OCI-LY3 (cell line): ENCODE measurements at regions not wholly inside any gene's neighbourhood (a gene's known extent, or its start where the extent isn't known, plus 50 kb on each side); places are given as distances from the start of the nearest gene placed in this dataset.

Experiments used
- H2AFZ ChIP-seq: fragments of 200-600, 300-600 bp; shearing (Covaris generic); 2 replicates; pipeline ENCODE4 v1.6.0; 2014; ENCODE audit warnings: antibody characterized with exemption, low read depth, low read length
- H3K27ac ChIP-seq: fragments of 200-600, 300-600 bp; sonication (generic); 2 replicates; pipeline ENCODE4 v1.5.1; 2014; ENCODE audit warnings: mild to moderate bottlenecking, low read length, moderate library complexity, mixed read lengths
- H3K27me3 ChIP-seq: fragments of 200-600, 300-600 bp; sonication (generic); 2 replicates; pipeline ENCODE4 v1.6.1; 2014; ENCODE audit warnings: low read depth, low read length, mixed read lengths
- H3K36me3 ChIP-seq: fragments of 200-600, 300-600 bp; sonication (generic); replicated peaks from 2 replicates; pipeline ENCODE3; 2014; ENCODE audit warnings: low read depth, low read length, mixed read lengths
- H3K4me1 ChIP-seq: fragments of 300-600, 200-600 bp; sonication (generic); 2 replicates; pipeline ENCODE4 v1.6.1; 2014; ENCODE audit warnings: low read length, mixed read lengths
- H3K4me2 ChIP-seq: fragments of 200-600, 300-600 bp; sonication (generic); 2 replicates; pipeline ENCODE4 v1.6.1; 2014; ENCODE audit warnings: low read length, mixed read lengths
- H3K4me3 ChIP-seq: fragments of 300-600, 200-600 bp; sonication (generic); 2 replicates; pipeline ENCODE4 v1.5.1; 2014; ENCODE audit warnings: antibody characterized with exemption, mild to moderate bottlenecking, low read length, moderate library complexity
- H3K79me2 ChIP-seq: fragments of 300-600, 200-600 bp; shearing (Covaris generic); 2 replicates; pipeline ENCODE4 v1.6.1; 2014; ENCODE audit warnings: mild to moderate bottlenecking, low read length, mixed read lengths
- H3K9ac ChIP-seq: fragments of 300-600, 200-600 bp; shearing (Covaris generic); 2 replicates; pipeline ENCODE4 v1.6.0; 2014; ENCODE audit warnings: mild to moderate bottlenecking, low read length, moderate library complexity
- H3K9me3 ChIP-seq: fragments of 200-600, 300-600 bp; shearing (Covaris generic); 2 replicates; pipeline ENCODE4 v1.6.1; 2014; ENCODE audit warnings: low read length, mixed read lengths; ENCODE audit not compliant: insufficient read depth
- H4K20me1 ChIP-seq: fragments of 200-600, 300-600 bp; sonication (generic); 2 replicates; pipeline ENCODE4 v1.6.1; 2016; ENCODE audit warnings: low read length, mixed read lengths; ENCODE audit not compliant: insufficient read depth
- EZH2phosphoT487 ChIP-seq: fragments of 200-600 bp; shearing (Covaris generic); IDR thresholded peaks from 2 replicates; pipeline ENCODE4 v1.6.1; 2018; ENCODE audit warnings: antibody characterized with exemption, mixed run types, low read depth
- TF ChIP-seq, protein P1 (sequence below): fragments of 200-600, 300-600 bp; sonication (generic); IDR thresholded peaks from 2 replicates; pipeline ENCODE4 v1.5.1; 2014; ENCODE audit warnings: antibody characterized with exemption, low read length, low read depth

DNA sequence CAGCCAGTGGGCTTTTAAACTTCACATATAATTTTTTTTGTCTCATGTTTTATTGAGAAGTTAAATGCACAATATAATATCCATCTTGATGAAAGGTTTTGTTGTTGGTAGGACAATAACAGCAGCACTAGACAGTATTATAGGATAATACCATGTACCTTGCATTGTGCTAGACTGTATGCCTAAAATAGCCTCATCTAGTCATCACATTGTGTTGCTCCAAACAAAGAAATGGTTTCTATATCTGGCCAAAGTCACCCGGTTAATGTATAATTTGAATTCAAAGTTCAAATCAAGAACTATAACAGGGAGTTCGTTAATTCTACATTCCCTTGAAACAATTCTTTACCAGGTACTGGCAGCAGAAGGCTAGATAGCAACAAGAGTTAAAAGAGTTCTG, 104.9 kb downstream of the KCNJ2 start:
- no peaks in the 10 kb centered on the region for H3K27me3 ChIP-seq
- H2AFZ ChIP-seq = peak overlapping the region; percentile 46; the same call in 1 of the 2 replicates
- no peak overlapping the region for H3K9ac ChIP-seq
- H3K27ac ChIP-seq = no peak overlapping the region
- no peak overlapping the region for H3K4me3 ChIP-seq
- H3K9me3 ChIP-seq = no peaks in the 10 kb centered on the region
- peaks cover 14% of the 10 kb centered on the region for H3K4me1 ChIP-seq
- no peaks in the 10 kb centered on the region for H3K79me2 ChIP-seq
- TF ChIP-seq EZH2phosphoT487 = no peak
- TF ChIP-seq, protein P1, sequence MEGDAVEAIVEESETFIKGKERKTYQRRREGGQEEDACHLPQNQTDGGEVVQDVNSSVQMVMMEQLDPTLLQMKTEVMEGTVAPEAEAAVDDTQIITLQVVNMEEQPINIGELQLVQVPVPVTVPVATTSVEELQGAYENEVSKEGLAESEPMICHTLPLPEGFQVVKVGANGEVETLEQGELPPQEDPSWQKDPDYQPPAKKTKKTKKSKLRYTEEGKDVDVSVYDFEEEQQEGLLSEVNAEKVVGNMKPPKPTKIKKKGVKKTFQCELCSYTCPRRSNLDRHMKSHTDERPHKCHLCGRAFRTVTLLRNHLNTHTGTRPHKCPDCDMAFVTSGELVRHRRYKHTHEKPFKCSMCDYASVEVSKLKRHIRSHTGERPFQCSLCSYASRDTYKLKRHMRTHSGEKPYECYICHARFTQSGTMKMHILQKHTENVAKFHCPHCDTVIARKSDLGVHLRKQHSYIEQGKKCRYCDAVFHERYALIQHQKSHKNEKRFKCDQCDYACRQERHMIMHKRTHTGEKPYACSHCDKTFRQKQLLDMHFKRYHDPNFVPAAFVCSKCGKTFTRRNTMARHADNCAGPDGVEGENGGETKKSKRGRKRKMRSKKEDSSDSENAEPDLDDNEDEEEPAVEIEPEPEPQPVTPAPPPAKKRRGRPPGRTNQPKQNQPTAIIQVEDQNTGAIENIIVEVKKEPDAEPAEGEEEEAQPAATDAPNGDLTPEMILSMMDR = no peak
- no peaks in the 10 kb centered on the region for H3K36me3 ChIP-seq
- peak overlapping the region; percentile 21; the same call in 1 of the 2 replicates for H3K4me2 ChIP-seq
- no peaks in the 10 kb centered on the region for H4K20me1 ChIP-seq

DNA sequence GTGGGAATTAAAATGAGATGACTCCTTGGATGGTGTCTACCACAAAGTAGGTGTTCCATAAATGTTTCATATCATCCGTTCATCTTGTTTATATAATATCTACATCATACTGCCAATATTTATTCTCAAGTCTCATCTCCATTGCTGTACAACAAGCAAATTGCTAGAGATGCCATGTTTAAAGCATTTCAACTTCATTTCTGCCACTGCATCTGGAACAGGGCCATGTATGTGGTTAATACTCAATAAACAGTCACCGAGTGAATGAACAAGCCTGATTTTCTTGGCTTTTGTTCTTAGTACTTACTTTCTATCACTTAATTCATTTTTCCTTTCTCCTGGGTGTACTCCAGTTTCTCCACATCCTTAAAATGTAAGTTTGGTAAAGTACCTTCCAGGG, 107.6 kb downstream of the KCNJ2 start:
- Histone ChIP-seq H2AFZ (no peak overlapping the region), H3K27ac (no peak overlapping the region), H3K9me3 (no peaks in the 10 kb centered on the region), H3K4me1 (peaks cover 14% of the 10 kb centered on the region), H3K27me3 (no peaks in the 10 kb centered on the region), H3K36me3 (no peaks in the 10 kb centered on the region), H3K4me2 (no peak overlapping the region), H3K79me2 (no peaks in the 10 kb centered on the region), H4K20me1 (no peaks in the 10 kb centered on the region), H3K4me3 (no peak overlapping the region), H3K9ac (no peak overlapping the region)
- no peak for TF ChIP-seq EZH2phosphoT487
- TF ChIP-seq, protein P1 = no peak

DNA sequence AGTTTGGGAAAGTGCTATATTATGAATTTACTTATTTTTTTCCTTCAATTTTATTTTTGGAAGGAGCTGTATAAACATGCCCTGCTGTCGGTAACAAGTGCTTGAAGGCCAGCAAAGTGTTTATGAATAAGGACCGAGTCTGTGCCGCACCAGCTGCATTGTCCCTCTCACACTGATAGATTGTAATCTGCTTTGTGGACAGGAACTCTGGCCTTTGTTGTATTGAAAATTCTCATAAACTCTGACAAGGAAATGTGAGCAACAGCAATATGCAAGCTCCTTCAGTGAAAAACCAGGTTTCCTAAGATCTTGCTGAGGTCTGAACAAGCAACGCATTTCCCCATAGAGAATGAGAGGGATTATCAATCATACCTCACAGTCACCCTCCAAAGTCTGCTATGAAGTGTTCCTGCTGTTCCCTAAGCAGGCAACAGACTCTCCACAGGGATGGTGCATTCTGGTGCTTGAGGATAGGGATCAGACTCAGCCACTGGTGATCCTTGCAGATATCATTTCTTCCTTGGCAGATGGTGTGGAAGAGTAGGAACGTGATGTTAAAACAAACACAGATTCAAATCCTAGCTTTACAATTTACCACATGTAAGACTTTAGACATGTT, 109.6 kb downstream of the KCNJ2 start:
- Histone ChIP-seq H3K27me3 (no peaks in the 10 kb centered on the region), H3K4me2 (no peak overlapping the region), H3K9me3 (no peaks in the 10 kb centered on the region), H3K4me1 (peaks cover 14% of the 10 kb centered on the region), H3K79me2 (no peaks in the 10 kb centered on the region), H3K4me3 (no peak overlapping the region), H2AFZ (no peak overlapping the region), H3K36me3 (no peaks in the 10 kb centered on the region), H3K27ac (no peak overlapping the region), H4K20me1 (no peaks in the 10 kb centered on the region), H3K9ac (no peak overlapping the region)
- TF ChIP-seq, protein P1 = no peak
- no peak for TF ChIP-seq EZH2phosphoT487

DNA sequence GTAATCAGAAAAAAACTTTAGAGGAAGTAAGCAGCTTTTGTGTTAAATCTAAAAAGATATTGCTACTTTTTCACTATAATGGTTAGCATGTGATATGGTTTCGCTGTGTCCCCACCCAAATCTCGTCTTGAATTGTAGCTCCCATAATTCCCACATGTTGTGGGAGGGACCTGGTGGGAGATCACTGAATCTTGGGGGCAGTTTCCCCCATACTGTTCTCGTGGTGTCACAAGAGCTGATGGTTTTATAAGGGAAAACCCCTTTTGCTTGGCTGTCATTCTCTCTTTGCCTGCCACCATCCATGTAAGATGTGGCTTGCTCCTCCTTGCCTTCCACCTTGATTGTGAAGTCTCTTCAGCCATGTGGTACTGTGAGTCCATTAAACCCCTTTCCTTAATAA, 117.1 kb downstream of the KCNJ2 start:
- H3K9me3 ChIP-seq = peaks cover 23% of the 10 kb centered on the region

More for the DNA sequence above, 117.1 kb downstream of the KCNJ2 start:
- no peak for TF ChIP-seq EZH2phosphoT487
- TF ChIP-seq, protein P1 = no peak
- Histone ChIP-seq H3K4me1 (no peaks in the 10 kb centered on the region), H3K9ac (no peak overlapping the region), H3K27me3 (no peaks in the 10 kb centered on the region), H3K27ac (no peak overlapping the region), H3K4me2 (no peak overlapping the region), H3K79me2 (no peaks in the 10 kb centered on the region), H3K4me3 (no peak overlapping the region), H2AFZ (no peak overlapping the region), H4K20me1 (no peaks in the 10 kb centered on the region), H3K36me3 (peaks cover 10% of the 10 kb centered on the region)
